H1 (cell line): ENCODE measurements at regions not wholly inside any gene's neighbourhood (a gene's known extent, or its start where the extent isn't known, plus 50 kb on each side); places are given as distances from the start of the nearest gene placed in this dataset.

Experiments used
- ASH2L ChIP-seq: fragments of 200-600, 300-600 bp; sonication (generic); IDR thresholded peaks from one replicate; pipeline ENCODE4 v1.7.1; 2017; ENCODE audit warnings: low read length
- NANOG ChIP-seq: IDR thresholded peaks from 2 replicates; pipeline ENCODE4 v1.6.1; 2011; ENCODE audit warnings: low read length, low read depth, mild to moderate bottlenecking, inconsistent platforms; ENCODE audit not compliant: insufficient read depth, poor library complexity, severe bottlenecking
- SP4 ChIP-seq: IDR thresholded peaks from 2 replicates; pipeline ENCODE4 v1.6.1; 2012; ENCODE audit warnings: low read length, inconsistent platforms
- SRF ChIP-seq: IDR thresholded peaks from 2 replicates; pipeline ENCODE4 v1.6.1; 2011; ENCODE audit warnings: mild to moderate bottlenecking, low read depth, low read length, moderate library complexity

DNA sequence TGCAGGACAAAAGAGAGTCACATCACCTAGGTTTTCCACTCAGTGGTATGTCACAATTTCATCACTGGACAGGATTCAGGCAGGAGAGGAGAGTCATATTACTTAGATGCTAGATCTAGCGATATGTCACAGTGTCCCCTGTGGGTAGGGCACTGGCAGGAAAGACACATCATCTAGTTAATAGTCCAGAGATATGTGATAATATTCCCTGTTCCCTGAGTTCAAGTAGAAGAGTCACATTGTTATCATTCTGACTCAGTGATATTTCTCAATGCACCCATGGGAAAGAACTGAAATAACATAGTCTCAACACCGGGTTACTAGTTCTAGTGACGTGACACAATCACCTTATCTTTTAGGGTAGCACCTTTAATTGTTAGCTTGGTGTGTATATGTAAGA lies 944.0 kb upstream of the TSPY4 start (continued):
- TF ChIP-seq SP4 (no peak), NANOG (no peak), SRF (no peak), ASH2L (no peak)
